Body of pancreas (tissue), 4 donors: ENCODE measurements at regions not wholly inside any gene's neighbourhood (a gene's known extent, or its start where the extent isn't known, plus 50 kb on each side); places are given as distances from the start of the nearest gene placed in this dataset.

ENCODE experiments used
- POLR2A ChIP-seq, 3 donors: fragments of 450-650 bp; IDR thresholded peaks; one replicate each; pipeline ENCODE4 v1.6.1; 2016; ENCODE audit warnings: antibody characterized with exemption in 3 of 3, mild to moderate bottlenecking in 2 of 3
- TF ChIP-seq, protein P1 (sequence below), 7 experiments: fragments of 450-650 bp in 4 of 7; fragments of 200-600 bp in 3 of 7; sonication (generic) in 3 of 7; IDR thresholded peaks; one replicate each; pipeline ENCODE4 v1.5.1; 2016 to 2019; ENCODE audit warnings: antibody characterized with exemption in 7 of 7

DNA sequence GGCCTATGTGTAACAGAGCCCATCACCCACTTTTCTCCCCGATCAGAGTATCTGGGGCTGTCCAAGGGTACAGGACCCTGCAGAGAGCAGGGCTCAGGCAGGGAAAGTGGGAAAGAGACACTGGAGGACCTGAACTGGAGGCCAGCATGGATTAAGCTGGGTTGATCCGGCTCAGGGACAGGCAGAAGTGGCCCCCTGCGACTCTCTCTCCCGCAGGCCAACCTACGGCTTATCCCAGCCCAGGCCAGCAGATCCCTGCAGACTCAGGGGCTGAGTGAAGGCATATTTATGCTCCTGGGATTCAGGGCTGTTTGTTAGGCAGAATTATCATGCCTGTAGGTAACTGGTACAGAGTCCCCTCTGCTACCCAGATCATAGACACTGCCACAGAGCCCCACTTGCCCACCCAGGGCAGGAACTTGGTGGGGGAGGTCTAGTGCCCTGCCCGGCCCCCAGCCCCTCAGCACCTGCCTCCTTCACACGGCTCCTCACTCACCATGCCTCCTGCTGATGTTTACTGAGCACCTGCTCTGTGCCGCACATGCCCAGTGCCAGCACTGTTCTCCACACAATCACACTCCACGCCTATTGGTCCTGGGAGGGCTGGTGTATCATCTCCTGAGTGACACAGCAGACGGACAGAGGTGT is 87.3 kb downstream of the ADRA2C start:
- TF ChIP-seq, protein P1, sequence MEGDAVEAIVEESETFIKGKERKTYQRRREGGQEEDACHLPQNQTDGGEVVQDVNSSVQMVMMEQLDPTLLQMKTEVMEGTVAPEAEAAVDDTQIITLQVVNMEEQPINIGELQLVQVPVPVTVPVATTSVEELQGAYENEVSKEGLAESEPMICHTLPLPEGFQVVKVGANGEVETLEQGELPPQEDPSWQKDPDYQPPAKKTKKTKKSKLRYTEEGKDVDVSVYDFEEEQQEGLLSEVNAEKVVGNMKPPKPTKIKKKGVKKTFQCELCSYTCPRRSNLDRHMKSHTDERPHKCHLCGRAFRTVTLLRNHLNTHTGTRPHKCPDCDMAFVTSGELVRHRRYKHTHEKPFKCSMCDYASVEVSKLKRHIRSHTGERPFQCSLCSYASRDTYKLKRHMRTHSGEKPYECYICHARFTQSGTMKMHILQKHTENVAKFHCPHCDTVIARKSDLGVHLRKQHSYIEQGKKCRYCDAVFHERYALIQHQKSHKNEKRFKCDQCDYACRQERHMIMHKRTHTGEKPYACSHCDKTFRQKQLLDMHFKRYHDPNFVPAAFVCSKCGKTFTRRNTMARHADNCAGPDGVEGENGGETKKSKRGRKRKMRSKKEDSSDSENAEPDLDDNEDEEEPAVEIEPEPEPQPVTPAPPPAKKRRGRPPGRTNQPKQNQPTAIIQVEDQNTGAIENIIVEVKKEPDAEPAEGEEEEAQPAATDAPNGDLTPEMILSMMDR (IDR thresholded peaks at IDR 0.05), result no peak
- no peak for TF ChIP-seq POLR2A (IDR thresholded peaks at IDR 0.05)
